ENCODE measurements at regions not wholly inside any gene's neighbourhood (a gene's known extent, or its start where the extent isn't known, plus 50 kb on each side); places are given as distances from the start of the nearest gene placed in this dataset.
"Not testable (repeated sequence)": the region's sequence is repeated elsewhere in the genome, so short reads cannot be mapped to it uniquely, and the experiment has no call there.

DNA sequence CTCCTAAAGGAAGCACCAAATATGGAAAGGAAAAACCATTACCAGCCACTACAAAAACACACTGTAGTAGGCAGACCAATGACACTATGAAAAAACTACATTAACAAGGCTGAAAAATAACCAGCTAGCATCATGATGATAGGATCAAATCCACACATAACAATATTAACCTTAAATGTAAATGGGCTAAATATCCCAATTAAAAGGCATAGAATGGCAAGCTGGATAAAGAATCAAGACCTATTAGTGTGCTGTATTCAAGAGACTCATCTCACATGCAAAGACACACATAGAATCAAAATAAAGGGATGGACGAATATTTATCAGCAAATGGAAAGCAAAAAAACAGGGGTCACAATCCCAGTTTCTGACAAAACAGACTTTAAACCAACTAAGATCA is 53.2 kb upstream of the TNFSF4 start:
- H3K79me2 ChIP-seq (ENCODE audit: insufficient read depth, low read length); H4K20me1 ChIP-seq (ENCODE audit: insufficient read depth); H3K9me3 ChIP-seq (ENCODE audit: control insufficient read depth in 1 of 2, insufficient read depth in 1 of 2, low read depth in 1 of 2, low read length in 2 of 2); H3K4me2 ChIP-seq (ENCODE audit: low read length); H3K4me1 ChIP-seq (ENCODE audit: control insufficient read depth in 1 of 2, insufficient read depth in 2 of 2, low read length in 2 of 2); RAD21 ChIA-PET (ENCODE audit: low non-redundant PET in 1 of 2, low total read pairs in 2 of 2, uncharacterized antibody in 2 of 2, unreplicated experiment in 2 of 2); H3K36me3 ChIP-seq (ENCODE audit: control insufficient read depth in 1 of 2, insufficient read depth in 2 of 2, low read length in 2 of 2); H3K27me3 ChIP-seq (ENCODE audit: insufficient read depth, low read length); POLR2A ChIA-PET; CTCF ChIA-PET; H3K9me2 ChIP-seq (ENCODE audit: insufficient read depth); H2AFZ ChIP-seq (ENCODE audit: low read depth, low read length, poor library complexity, severe bottlenecking); H3K9ac ChIP-seq (ENCODE audit: low read length); H3K27ac ChIP-seq (ENCODE audit: low read depth, low read length); DNase-seq (ENCODE audit: low read depth, low spot score); BruUV-seq (replicated peaks); ATAC-seq; intact Hi-C loops (cut with micrococcal nuclease); H3K4me3 ChIP-seq (replicated peaks in 1 of 2; ENCODE audit: low read depth in 1 of 2, low read length in 2 of 2): not testable (repeated sequence)

DNA sequence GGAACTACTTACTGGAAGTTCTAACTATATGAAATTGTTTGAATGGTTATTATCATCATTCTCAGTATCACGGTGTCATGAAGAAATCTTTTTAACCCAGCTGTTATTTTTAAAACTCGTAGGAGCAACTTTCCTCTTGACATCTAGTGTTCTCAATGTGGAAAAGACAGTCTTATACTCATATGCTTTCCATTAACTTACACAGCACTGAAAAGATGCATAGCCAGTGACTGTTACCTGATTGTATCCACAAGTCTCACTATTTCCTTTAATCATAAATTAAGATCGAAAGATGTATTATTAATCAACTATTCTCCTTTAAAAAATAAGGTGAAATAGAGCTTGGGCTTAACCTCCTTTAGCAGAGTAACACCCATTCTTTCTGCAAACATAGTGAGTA is 59.7 kb upstream of the TNFSF4 start:
- H3K4me3 ChIP-seq (replicated peaks in 1 of 2; ENCODE audit: low read depth in 1 of 2, low read length in 2 of 2) = no peak overlapping the region
- intact Hi-C loops (cut with micrococcal nuclease) = no loop called here
- H3K9me2 ChIP-seq (ENCODE audit: insufficient read depth) = no peaks in the 10 kb centered on the region
- no peaks in the 10 kb centered on the region for H3K27me3 ChIP-seq (ENCODE audit: insufficient read depth, low read length)
- H3K4me1 ChIP-seq (ENCODE audit: control insufficient read depth in 1 of 2, insufficient read depth in 2 of 2, low read length in 2 of 2) = peaks cover 0 to 14% of the 10 kb centered on the region in 2 experiments; a peak in 1 of 4 replicates
- no TSS peak for BruUV-seq (replicated peaks)
- ChIA-PET RAD21 (ENCODE audit: low non-redundant PET in 1 of 2, low total read pairs in 2 of 2, uncharacterized antibody in 2 of 2, unreplicated experiment in 2 of 2) (no interaction called here), POLR2A (no interaction called here), CTCF (interaction anchor here (0.9 kb wide), 1 partner anchor 11 kb away, joined by 4 read pairs; no protein-coding TSS in a partner anchor)
- TF ChIP-seq YY1 (IDR thresholded peaks at IDR 0.05; ENCODE audit: extremely low read depth, insufficient replicate concordance, low read depth, low read length) (no peak), POLR2A (IDR thresholded peaks at IDR 0.05; ENCODE audit: borderline replicate concordance, extremely low read depth, insufficient read depth, insufficient read length) (no peak), FOSL1 (IDR thresholded peaks at IDR 0.05; ENCODE audit: low read depth) (no peak), TCF7L2 (IDR thresholded peaks at IDR 0.05; ENCODE audit: borderline replicate concordance, extremely low read depth, insufficient read depth, insufficient read length) (no peak), SP1 (IDR thresholded peaks at IDR 0.05; ENCODE audit: low read depth) (no peak), MAX (IDR thresholded peaks at IDR 0.05) (no peak), SIN3A (IDR thresholded peaks at IDR 0.05; ENCODE audit: low read depth) (no peak), ZNF274 (IDR thresholded peaks at IDR 0.05; ENCODE audit: low read depth, low read length) (no peak), REST (IDR thresholded peaks at IDR 0.05; ENCODE audit: low read depth) (no peak), ZFX (IDR thresholded peaks at IDR 0.05) (no peak), CEBPB (IDR thresholded peaks at IDR 0.05; ENCODE audit: low read depth) (no peak), ELF1 (IDR thresholded peaks at IDR 0.05; ENCODE audit: borderline replicate concordance, low read depth) (no peak), RAD21 (IDR thresholded peaks at IDR 0.05; ENCODE audit: low read depth) (no peak), JUND (IDR thresholded peaks at IDR 0.05) (no peak), ZBTB33 (IDR thresholded peaks at IDR 0.05; ENCODE audit: extremely low read depth, insufficient replicate concordance, low read length) (no peak), EGR1 (IDR thresholded peaks at IDR 0.05; ENCODE audit: low read depth) (no peak), SRF (IDR thresholded peaks at IDR 0.05; ENCODE audit: low read depth) (no peak)
- TF ChIP-seq, protein P1, sequence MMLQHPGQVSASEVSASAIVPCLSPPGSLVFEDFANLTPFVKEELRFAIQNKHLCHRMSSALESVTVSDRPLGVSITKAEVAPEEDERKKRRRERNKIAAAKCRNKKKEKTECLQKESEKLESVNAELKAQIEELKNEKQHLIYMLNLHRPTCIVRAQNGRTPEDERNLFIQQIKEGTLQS (IDR thresholded peaks at IDR 0.05) = no peak
- H3K4me2 ChIP-seq (ENCODE audit: low read length) = no peak overlapping the region
- no peak for DNase-seq (ENCODE audit: low read depth, low spot score)
- no peaks in the 10 kb centered on the region for H4K20me1 ChIP-seq (ENCODE audit: insufficient read depth)
- no peaks in the 10 kb centered on the region for H3K79me2 ChIP-seq (ENCODE audit: insufficient read depth, low read length)
- H2AFZ ChIP-seq (ENCODE audit: low read depth, low read length, poor library complexity, severe bottlenecking) = no peak overlapping the region
- H3K27ac ChIP-seq (ENCODE audit: low read depth, low read length) = no peak overlapping the region
- no peaks in the 10 kb centered on the region for H3K36me3 ChIP-seq (ENCODE audit: control insufficient read depth in 1 of 2, insufficient read depth in 2 of 2, low read length in 2 of 2)
- H3K9me3 ChIP-seq (ENCODE audit: control insufficient read depth in 1 of 2, insufficient read depth in 1 of 2, low read depth in 1 of 2, low read length in 2 of 2) = no peaks in the 10 kb centered on the region
- H3K9ac ChIP-seq (ENCODE audit: low read length) = no peak overlapping the region
- no peak for ATAC-seq
